GM19468 (cell line): ENCODE measurements at regions not wholly inside any gene's neighbourhood (a gene's known extent, or its start where the extent isn't known, plus 50 kb on each side); places are given as distances from the start of the nearest gene placed in this dataset.
A peak's percentile ranks its signal among the peaks of the same experiment; 100 is the strongest.

Experiments used
- ATAC-seq: cut with Tn5 transposase; IDR thresholded peaks from one replicate; pipeline ENCODE4 v1.9.1; 2021; ENCODE audit warnings: mild to moderate bottlenecking, moderate library complexity, moderate number of reproducible peaks; ENCODE audit not compliant: unreplicated experiment; ENCODE audit errors: extremely low read depth

- no peak for ATAC-seq
Observed at GRCh38 chr9:79857188-79857587, 285.4 kb downstream of the TLE4 start.

- ATAC-seq, result no peak
Observed at GRCh38 chr9:79847074-79847473, 275.3 kb downstream of the TLE4 start.

- no peak for ATAC-seq
Observed at GRCh38 chr9:79829566-79830302, 258.0 kb downstream of the TLE4 start.

GRCh38 chr9:79824265-79824664 lies 252.5 kb downstream of the TLE4 start:
- peak; percentile 98 for ATAC-seq

GRCh38 chr9:79817438-79818004 lies 245.8 kb downstream of the TLE4 start:
- ATAC-seq, result peak; percentile 80

- ATAC-seq, result no peak
Observed at GRCh38 chr9:79813258-79813638, 241.5 kb downstream of the TLE4 start.

- peak; percentile 70 for ATAC-seq
Observed at GRCh38 chr9:79812507-79813257, 240.9 kb downstream of the TLE4 start.

- no peak for ATAC-seq
Observed at GRCh38 chr9:79812099-79812498, 240.3 kb downstream of the TLE4 start.

- ATAC-seq, result no peak
Observed at GRCh38 chr9:79809931-79810330, 238.2 kb downstream of the TLE4 start.

GRCh38 chr9:79809316-79809876 lies 237.6 kb downstream of the TLE4 start:
- no peak for ATAC-seq

GRCh38 chr9:79807971-79808370 lies 236.2 kb downstream of the TLE4 start:
- ATAC-seq, result no peak

- ATAC-seq, result no peak
Observed at GRCh38 chr9:79806086-79806485, 234.3 kb downstream of the TLE4 start.

- no peak for ATAC-seq
Observed at GRCh38 chr9:79801459-79801858, 229.7 kb downstream of the TLE4 start.

GRCh38 chr9:79800578-79800977 lies 228.8 kb downstream of the TLE4 start:
- no peak for ATAC-seq

- ATAC-seq, result no peak
Observed at GRCh38 chr9:79799691-79800335, 228.0 kb downstream of the TLE4 start.

GRCh38 chr9:79798450-79798849 lies 226.7 kb downstream of the TLE4 start:
- no peak for ATAC-seq

- ATAC-seq, result no peak
Observed at GRCh38 chr9:79796411-79796810, 224.6 kb downstream of the TLE4 start.

- ATAC-seq, result no peak
Observed at GRCh38 chr9:79788662-79789061, 216.9 kb downstream of the TLE4 start.

- no peak for ATAC-seq
Observed at GRCh38 chr9:79781263-79781662, 209.5 kb downstream of the TLE4 start.

GRCh38 chr9:79780559-79780958 lies 208.8 kb downstream of the TLE4 start:
- ATAC-seq, result no peak

GRCh38 chr9:79779901-79780300 lies 208.1 kb downstream of the TLE4 start:
- no peak for ATAC-seq
